Lower leg skin (tissue), 4 donors: ENCODE measurements at regions not wholly inside any gene's neighbourhood (a gene's known extent, or its start where the extent isn't known, plus 50 kb on each side); places are given as distances from the start of the nearest gene placed in this dataset.

Experiments used
- DNase-seq, 2 donors: peaks; one replicate each; pipeline ENCODE4 v3.0.0-alpha.2; 2019; ENCODE audit warnings: low spot score in 2 of 2
- H3K4me3 ChIP-seq: fragments of 200-600 bp; sonication (generic); 2 replicates; pipeline ENCODE4 v1.5.1; 2017; ENCODE audit warnings: mild to moderate bottlenecking, low read depth; ENCODE audit not compliant: poor library complexity, severe bottlenecking
- POLR2A ChIP-seq, 2 donors: fragments of 450-650 bp; IDR thresholded peaks; one replicate each; pipeline ENCODE4 v1.6.1; 2016 to 2017; ENCODE audit warnings: antibody characterized with exemption in 2 of 2, mild to moderate bottlenecking in 1 of 2, moderate library complexity in 1 of 2
- WGBS, 2 donors: methylation state at CpG; one replicate each; pipeline ENCODE4 v1.1.5; 2018; 5-methylcytosine and 5-hydroxymethylcytosine counted together
- intact Hi-C: fragments of 100-400 bp; cut with DNase I; formaldehyde crosslinking; loops from one replicate; pipeline ENCODE4 v1.15.0; 2023; ENCODE audit warnings: low total_unique reads
- TF ChIP-seq, protein P1 (sequence below), 3 donors: fragments of 450-650 bp; IDR thresholded peaks; one replicate each; pipeline ENCODE4 v1.5.1; 2016; ENCODE audit warnings: antibody characterized with exemption in 3 of 3, mild to moderate bottlenecking in 3 of 3, moderate library complexity in 2 of 3

- TF ChIP-seq, protein P1, sequence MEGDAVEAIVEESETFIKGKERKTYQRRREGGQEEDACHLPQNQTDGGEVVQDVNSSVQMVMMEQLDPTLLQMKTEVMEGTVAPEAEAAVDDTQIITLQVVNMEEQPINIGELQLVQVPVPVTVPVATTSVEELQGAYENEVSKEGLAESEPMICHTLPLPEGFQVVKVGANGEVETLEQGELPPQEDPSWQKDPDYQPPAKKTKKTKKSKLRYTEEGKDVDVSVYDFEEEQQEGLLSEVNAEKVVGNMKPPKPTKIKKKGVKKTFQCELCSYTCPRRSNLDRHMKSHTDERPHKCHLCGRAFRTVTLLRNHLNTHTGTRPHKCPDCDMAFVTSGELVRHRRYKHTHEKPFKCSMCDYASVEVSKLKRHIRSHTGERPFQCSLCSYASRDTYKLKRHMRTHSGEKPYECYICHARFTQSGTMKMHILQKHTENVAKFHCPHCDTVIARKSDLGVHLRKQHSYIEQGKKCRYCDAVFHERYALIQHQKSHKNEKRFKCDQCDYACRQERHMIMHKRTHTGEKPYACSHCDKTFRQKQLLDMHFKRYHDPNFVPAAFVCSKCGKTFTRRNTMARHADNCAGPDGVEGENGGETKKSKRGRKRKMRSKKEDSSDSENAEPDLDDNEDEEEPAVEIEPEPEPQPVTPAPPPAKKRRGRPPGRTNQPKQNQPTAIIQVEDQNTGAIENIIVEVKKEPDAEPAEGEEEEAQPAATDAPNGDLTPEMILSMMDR (IDR thresholded peaks at IDR 0.05): no peak
- no peak for TF ChIP-seq POLR2A (IDR thresholded peaks at IDR 0.05)
- H3K4me3 ChIP-seq: no peak overlapping the region
Observed at GRCh38 chr2:122166820-122167219, 411.4 kb downstream of the TSN start.

DNA sequence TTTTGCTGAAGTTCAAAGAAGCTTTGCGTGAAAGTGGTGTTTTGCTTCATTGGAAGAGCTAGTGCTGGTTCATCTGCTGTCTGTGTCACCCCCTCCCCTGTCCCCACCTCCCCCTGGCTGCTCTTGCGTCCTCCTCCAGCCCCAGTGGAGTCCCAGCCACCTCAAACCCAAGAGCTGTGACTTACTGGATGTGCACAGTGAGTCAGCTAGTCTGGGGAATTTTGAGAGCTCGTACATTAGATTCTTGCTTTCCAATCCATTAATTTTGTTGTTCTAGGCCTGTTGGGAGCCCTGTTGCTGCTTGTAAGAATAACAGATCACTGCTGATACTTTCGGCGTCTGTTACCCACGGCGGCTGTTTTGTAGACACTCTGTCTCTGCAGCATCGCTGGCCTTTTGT is 412.1 kb downstream of the TSN start:
- TF ChIP-seq, protein P1 (IDR thresholded peaks at IDR 0.05): no peak
- no peak for TF ChIP-seq POLR2A (IDR thresholded peaks at IDR 0.05)
- intact Hi-C loops: no loop called here
- no peak for DNase-seq
- WGBS, 2 donors: 76 to 79% methylated on average over 8 of the region's 8 CpGs
- H3K4me3 ChIP-seq: no peak overlapping the region

More at GRCh38 chr2:122166820-122167219, 411.4 kb downstream of the TSN start:
- 62 to 82% methylated on average over 2 to 5 of the region's 5 CpGs for whole genome bisulfite sequencing, 2 donors
- DNase-seq: no peak
- intact Hi-C loops: no loop called here

DNA sequence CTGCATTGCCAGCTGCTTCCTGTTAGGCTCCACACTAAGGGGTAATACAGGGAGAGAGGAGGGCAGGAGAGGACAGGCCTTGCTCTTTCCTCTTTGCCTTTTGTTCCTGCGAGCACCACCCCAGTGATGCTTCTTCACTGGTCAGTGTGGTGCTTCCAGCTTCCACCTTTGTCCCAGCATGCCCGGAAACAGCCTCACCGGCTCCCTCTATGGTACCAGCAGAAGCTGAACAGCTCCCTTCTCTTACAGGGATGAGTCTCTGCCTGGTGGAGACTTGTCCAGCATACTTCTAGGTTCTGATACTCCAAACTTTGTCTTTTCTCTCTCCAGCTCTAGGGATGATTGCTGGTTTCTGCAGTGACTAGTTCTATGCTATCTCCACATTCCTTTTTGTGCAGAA is 413.3 kb downstream of the TSN start:
- DNase-seq: no peak
- TF ChIP-seq, protein P1 (IDR thresholded peaks at IDR 0.05): no peak
- TF ChIP-seq POLR2A (IDR thresholded peaks at IDR 0.05): no peak
- intact Hi-C loops: no loop called here
- WGBS, 2 donors: 60 to 64% methylated on average over 3 of the region's 3 CpGs
- no peak overlapping the region for H3K4me3 ChIP-seq

DNA sequence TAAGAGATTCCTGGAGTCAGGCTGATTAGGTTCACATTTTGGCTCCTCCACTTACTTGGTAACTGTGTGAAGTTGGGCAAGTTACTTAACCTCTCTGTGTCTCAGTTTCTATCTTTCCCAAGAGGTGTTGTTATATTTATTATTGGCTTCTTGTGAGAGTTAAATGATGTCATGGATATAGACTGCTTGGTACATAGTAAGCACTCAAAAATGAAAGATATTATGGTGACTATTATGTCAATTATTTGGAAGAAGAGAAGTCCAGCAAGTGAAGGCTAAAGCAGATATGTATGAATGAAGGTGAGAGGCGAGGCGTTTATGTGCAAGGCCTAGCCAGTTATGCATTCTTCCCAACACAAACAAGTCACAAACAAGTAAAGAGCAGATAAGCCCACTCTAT is 417.4 kb downstream of the TSN start:
- DNase-seq: no peak
- intact Hi-C loops: no loop called here
- H3K4me3 ChIP-seq: no peak overlapping the region
- 89 to 96% methylated on average over 2 of the region's 2 CpGs for WGBS, 2 donors
- no peak for TF ChIP-seq POLR2A (IDR thresholded peaks at IDR 0.05)
- TF ChIP-seq, protein P1 (IDR thresholded peaks at IDR 0.05): no peak

GRCh38 chr2:122174061-122174460 is 418.6 kb downstream of the TSN start:
- H3K4me3 ChIP-seq: no peak overlapping the region
- intact Hi-C loops: no loop called here
- WGBS, 2 donors: 81 to 85% methylated on average over 6 of the region's 6 CpGs
- DNase-seq: no peak
- no peak for TF ChIP-seq POLR2A (IDR thresholded peaks at IDR 0.05)
- TF ChIP-seq, protein P1 (IDR thresholded peaks at IDR 0.05): no peak

DNA sequence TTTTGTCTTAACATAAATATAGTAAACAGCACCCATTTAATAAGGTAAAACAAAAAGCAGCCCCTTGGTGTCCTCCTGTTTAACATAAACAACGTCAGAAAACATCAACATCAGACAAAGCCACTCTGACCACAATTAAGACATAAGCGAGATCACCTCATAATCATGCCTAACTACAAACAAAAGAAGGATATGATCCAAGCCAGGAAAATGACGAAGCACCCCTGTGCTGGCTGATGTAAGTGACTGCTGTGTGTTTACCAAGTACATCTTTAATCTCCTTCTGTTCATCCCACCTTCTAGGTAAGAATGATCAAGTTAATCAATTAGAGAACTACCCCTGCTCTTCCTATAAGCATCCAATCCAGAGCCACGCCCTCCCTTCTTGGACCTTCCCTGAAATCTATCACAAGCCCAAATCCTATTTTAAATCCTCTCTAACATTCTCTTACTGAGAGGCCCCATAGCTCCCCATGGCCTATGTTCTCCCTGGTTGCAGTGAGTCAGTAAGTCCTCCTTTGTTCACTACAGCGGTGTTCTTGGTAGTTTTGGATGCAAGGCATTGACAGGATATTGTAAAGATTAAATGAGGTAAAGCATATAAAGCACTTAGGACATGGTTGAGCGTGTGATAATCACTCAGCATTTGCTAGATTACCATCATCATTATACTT is 424.2 kb downstream of the TSN start:
- no peak for DNase-seq
- intact Hi-C loops: no loop called here
- WGBS, 2 donors: 71 to 80% methylated on average over 6 of the region's 6 CpGs
- H3K4me3 ChIP-seq: no peak overlapping the region
- TF ChIP-seq, protein P1 (IDR thresholded peaks at IDR 0.05): no peak
- no peak for TF ChIP-seq POLR2A (IDR thresholded peaks at IDR 0.05)
